Non-pigmented ciliary epithelial cell (primary cell): ENCODE measurements at regions not wholly inside any gene's neighbourhood (a gene's known extent, or its start where the extent isn't known, plus 50 kb on each side); places are given as distances from the start of the nearest gene placed in this dataset.
A peak's percentile ranks its signal among the peaks of the same experiment; 100 is the strongest.
"Not testable (repeated sequence)": the region's sequence is repeated elsewhere in the genome, so short reads cannot be mapped to it uniquely, and the experiment has no call there.

ENCODE experiments used
- DNase-seq: peaks from one replicate; pipeline ENCODE4 v3.0.0-alpha.2; 2010; ENCODE audit warnings: low read depth

DNA sequence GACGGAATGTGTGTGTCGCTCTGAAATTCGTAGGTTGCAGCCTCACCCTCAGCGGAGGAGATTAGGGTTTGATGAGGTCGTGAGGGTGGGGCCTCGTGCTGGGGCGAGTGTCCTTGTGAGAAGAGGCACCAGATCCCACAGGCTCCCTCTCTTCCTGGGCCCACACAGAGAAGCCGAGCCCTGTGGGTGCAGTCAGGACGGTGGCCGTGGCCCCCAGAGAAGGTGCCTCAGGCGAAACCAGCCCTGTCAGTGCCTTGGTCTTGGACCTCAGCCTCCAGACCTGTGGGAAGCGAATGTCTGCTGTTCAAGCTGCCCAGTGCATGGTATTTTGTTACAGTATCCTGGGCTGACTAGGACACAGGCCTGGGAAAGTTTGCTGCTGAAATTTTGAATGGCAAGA, 108.0 kb upstream of the ALKAL2 start:
- no peak for DNase-seq

DNA sequence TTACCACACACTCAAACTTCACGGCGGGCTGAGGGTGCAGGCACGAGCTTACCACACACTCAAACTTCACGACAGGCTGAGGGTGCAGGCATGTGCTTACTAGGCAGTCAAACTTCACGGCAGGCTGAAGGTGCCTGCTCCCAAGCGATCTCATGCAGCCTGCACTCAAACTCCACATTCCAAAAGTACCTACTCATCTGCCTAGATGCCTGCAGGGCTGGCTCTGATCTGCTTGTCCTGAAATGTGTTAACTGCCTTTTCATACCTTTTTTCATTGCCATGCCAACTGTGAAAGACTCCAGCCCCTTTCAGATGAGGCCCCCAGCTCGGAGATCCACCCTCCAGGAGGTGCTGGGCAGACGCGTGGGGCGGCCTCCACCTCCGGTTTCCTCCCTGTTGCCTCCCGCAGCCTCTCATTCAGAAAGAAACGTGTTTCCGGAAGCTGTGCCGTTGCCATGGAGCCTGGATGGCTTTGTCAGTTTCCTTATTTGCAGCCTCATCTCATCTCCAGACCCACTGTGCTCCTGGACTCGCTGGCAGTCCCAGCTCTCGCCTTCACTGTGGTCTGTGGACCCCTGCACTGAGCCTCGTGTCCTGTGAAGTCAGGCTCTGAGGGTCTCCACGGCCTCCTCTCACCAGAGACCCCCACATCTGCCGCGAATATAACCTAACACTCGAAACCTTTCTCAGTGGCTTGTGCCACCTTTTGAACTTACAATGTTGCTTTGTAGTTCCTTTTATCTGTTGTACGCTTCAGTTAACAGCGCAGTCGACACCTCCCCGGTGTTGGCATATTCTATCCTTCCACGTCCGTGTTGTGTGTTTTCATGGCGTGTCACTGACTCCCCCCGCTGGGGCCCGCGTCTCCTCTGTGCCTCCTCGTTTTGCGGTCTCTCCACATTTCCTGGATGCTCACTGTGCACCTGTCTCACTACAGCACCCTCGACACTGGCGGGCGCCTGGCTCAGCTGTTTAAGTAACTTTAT, 106.1 kb upstream of the ALKAL2 start:
- peak; percentile 24 for DNase-seq

DNA sequence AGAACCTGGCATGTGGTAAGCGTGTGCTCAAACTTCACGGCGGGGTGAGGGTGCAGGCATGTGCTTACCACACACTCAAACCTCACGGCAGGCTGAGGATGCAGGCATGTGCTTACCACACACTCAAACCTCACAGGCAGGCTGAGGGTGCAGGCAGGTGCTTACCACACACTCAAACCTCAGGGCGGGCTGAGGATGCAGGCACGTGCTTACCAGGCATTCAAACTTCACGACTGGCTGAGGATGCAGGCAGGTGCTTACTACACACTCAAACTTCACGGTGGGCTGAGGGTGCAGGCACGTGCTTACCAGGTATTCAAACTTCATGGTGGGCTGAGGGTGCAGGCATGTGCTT, 105.0 kb upstream of the ALKAL2 start:
- no peak for DNase-seq

DNA sequence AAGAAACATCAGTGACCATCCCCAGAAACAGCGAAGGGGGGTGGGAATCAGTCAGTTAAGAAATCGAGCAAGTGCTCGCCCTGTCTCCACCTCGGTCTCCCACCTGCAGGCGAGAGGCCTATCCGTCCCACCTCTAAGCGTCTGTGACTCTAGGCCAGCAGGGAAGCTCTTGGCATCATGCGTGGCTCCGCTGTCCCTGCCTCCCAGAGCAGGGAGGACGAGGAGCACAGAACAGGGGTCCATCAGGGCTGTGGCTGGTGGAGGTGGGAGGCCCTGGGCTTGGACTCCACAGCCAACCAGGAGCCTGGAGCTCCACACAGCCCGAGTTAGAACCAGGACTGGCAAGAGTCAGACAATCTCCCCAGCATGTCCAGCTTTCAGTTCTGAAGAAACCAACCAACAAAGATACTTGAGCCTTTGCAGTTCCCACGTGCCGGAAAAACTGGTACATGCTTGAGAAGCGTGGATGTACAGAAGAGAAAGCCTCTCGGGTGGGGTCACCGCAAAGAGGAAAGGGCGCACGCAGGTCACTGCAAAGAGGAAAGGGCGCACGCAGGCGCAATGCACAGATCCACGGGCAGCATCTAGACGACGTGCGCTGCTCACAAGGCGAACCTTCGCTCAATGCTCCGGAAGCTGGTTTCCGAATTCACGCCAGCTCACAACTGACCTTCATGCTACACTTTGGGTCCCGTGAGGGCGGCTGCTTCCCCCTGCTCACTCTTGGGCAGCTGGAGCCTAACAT, 104.5 kb upstream of the ALKAL2 start:
- DNase-seq: no peak

DNA sequence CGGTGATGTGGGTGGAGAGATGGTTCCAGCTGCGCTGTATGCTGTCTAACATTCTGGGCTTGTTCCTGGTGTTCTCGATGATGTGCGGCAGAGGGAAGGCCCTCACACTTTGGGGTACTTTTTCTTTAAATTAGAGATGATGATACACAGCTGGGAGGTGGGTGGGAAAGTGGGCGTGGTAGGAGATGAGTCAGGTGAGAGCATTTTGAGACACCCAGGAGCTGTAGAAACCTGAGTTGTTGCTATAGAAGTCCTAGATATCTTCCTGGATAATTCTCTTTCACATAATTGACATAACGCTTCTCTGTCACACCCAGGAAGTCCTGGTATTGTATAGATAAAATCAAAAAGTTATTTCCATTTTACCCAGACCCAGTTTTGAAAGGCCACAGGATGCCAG, 103.8 kb upstream of the ALKAL2 start:
- DNase-seq: no peak

DNA sequence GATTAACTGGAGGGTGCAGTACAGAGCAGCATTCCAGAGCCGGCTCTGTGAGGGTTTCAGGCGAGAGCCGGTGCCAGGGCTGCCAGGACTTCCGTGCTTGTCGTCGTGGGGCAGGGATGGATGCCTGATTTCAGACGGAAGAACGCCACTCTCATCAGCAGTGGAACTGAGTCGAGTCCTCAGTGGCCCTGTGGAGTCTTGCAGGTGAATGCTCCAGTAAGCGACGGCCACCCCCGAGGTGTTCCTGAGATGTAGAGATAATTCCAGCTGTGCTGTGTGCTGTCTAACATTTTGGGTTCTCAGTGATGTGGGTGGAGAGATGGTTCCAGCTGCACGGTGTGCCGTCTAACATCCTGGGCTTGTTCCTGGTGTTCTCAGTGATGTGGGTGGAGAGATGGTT, 103.1 kb upstream of the ALKAL2 start:
- no peak for DNase-seq

DNA sequence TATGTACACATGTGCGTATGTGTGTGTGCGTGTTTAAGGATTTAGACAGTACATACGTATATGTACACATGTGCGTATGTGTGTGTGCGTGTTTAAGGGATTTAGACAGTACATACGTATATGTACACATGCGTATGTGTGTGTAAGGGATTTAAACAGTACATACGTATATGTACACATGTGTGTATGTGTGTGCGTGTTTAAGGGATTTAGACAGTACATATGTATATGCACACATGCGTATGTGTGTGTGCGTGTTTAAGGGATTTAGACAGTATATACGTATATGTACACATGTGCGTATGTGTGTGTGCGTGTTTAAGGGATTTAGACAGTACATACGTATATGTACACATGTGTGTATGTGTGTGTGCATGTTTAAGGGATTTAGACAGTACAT, 102.1 kb upstream of the ALKAL2 start:
- DNase-seq: not testable (repeated sequence)

DNA sequence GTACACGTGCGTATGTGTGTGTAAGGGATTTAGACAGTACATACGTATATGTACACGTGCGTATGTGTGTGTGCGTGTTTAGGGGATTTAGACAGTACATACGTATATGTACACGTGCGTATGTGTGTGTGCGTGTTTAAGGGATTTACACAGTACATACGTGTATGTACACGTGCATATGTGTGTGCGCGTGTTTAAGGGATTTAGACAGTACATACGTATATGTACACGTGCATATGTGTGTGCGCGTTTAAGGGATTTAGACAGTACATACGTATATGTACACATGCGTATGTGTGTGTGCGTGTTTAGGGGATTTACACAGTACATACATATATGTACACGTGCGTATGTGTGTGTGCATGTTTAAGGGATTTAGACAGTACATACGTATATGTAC, 100.9 kb upstream of the ALKAL2 start:
- not testable (repeated sequence) for DNase-seq

DNA sequence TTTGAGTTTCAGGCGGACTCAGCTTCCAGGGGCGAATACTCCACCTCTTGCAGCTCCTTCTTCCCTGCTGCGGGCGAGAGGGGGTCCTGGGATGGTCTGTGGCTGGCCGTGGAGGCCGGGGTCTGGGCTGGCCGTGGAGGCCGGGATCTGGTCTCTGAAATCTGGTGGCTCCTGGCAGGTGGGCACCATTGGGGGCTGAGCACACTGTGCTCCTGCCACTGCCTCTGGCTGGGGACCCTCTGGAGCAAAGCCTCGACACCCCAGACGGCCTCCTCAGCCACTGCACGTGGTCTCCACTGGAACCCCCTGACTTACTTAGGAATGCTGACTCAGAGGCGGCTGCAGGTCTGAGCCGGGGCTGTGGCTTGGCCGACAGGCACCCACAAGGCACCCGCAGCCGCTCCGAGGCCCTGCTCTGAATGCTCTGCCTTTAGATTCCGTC, 100.1 kb upstream of the ALKAL2 start:
- DNase-seq: no peak

DNA sequence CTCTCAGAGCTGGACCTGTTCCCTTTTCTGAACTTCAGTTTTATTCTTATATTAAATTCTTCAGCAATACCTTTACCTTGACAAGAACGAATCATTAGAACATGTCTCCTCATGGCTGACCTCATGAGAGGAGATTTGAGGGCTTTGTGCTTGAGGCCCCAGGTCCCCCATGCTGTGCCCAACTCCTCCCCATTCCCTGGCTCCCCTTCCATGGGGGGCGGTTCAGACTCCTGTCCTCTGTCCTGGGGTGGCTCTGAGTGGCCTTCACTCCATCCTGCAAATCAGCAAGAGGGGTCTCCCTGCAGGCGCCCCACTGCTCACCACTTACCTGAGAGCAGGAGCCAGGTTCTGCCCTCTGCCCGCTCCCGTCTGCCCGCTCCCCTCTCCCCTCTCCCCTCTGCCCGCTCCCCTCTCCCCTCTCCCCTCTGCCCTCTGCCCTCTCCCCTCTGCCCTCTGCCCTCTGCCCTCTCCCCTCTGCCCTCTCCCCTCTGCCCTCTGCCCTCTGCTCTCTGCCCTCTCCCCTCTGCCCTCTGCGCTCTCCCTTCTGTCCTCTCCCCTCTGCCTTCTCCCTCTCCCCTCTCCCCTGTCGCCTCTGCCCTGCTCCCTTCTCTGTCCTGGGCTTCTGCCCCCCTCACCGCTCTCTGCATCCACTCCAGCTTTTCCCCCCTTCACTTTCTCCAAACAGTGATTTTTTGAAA, 98.7 kb upstream of the ALKAL2 start:
- no peak for DNase-seq

DNA sequence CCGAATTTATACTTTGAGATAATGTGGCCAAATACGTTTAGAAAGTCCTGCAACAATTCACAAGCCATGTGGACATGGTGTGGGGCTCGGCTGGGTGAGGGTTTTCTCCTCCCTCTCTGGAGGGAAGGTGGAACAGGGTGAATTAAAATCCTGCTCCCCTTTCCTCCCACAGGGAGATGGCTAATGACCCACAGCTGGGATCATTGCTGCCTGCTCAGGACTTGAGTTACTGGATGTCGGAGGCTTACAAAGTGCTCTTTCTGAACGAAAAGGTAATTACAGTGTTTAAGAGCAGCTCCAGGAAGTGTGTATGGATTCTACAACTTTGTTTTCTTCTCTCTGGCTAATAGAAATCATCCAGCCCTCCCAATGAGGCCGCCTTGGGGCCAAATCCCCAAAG, 97.9 kb upstream of the ALKAL2 start:
- no peak for DNase-seq

DNA sequence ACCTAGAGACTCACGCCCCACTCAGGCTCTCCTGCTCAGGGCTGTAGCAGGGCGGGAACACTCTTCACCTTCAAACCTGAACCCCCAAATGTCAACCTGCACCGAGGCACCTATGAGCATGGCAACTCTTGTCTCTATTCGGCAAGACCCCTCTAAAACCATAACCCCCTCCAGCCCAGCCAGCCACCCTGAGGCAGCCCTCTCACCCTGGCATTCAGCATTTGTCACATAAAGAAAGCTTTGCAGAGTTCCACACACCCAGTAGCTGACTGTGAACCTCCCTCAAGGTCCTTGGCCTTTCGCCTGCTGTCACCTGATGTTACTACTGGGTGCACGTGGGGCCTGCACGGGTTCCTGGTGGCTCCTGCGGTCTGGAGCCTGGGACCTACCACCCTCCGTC, 97.2 kb upstream of the ALKAL2 start:
- no peak for DNase-seq

DNA sequence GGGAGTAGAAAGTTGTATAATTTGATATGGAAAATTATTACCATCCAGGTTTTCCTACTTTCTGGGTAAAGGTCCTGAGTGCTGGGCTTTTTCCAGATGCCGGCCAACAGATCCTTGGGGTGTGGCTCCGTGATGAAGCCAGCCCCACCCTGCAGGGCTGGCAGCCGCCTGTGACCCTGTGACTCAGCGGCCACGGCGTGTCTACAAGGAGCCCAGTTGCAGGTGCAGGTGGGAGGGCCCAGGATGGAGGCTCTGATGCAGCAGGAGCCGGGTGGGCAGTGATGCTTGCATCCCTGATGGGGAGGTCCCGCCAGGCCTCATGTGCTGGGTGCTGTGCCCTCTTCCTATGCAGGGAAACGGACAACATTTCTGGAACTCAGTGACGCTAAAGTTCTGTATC, 96.0 kb upstream of the ALKAL2 start:
- no peak for DNase-seq

DNA sequence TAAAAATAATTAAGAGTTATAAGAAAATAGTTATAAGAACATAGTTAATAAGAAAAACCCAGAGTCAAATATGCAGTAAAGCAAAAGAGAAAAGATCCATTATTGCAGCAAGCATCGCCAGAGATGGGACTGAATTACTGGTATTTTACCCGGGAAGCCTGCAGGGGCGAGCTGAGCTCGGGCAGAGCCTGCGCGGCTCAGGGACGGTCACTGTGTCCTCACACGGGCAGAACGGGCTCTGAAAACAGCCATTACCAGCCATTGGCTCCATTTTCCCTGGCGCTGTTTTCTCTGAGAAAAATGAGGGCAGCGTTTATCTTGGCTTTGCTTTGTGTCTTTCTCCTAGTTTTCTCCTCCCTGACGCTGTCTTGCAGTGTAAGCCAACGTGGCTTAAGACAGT, 95.3 kb upstream of the ALKAL2 start:
- no peak for DNase-seq

DNA sequence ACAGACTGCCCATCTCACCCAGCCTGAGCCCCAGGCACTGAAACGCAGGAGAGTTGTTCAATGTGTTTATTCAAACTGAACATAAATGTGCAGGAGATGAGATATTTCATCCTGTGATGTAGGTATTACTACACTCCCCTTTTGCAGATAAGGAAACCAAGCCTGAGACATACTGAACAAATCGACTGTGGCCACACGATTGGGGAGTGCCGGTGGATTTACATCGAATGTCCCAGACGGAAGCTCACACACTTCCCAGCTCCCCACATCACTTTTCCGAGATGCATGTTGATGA, 94.8 kb upstream of the ALKAL2 start:
- no peak for DNase-seq

DNA sequence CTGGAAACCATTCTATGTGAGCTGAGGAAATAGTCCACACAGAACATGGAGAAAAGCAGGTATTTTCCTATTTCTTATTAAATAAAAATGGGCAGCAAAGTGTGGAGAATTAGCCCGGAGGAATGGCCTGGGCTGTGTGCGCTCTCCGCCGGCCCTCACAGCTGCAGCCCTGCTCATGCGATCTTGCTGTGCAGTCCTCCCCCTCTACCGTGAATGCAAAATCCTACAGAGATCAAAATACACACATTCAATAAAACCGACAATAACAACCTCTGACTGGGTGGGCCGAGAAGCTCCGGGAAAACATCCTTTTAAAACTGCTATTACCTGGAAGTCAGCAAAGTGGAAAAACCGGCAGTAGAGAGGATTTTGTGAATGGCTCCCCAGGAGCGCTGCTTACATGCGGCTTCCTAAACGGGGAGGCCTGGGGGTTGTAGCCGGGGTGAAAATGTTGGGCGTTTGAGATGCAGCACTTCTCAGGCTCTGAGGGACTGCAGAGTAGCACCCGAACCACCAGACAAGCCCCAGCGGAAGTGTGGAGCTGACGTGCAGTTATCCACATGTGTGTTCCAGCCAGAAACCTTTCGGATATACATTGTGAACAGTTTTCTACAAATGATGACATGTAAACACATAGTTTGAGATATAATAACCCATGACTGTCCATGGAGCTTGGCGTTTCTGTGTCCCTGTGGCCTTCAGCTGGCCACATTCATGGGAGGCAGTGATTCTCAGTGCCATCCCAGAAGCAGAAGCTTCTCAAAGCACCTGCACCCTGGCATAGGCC, 94.2 kb upstream of the ALKAL2 start:
- no peak for DNase-seq

DNA sequence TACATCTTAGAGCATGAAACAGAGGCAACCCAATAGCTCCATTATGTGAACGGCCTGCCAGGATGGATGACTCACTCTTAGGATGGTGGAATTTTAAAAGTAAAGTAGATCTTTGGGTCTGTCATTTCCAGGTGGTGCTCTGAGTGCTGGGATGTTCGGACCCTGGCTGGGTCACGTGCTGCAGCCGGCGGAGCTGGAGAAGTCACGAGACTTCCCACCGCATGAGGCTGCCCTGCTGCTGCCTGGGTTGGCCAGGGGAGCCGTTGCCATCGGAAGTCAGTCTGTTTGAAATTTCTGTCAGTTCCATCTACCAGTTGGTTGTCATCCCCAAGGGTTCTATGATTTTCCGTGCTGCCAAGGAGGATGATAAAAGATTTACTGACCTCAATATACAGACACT, 93.3 kb upstream of the ALKAL2 start:
- no peak for DNase-seq

DNA sequence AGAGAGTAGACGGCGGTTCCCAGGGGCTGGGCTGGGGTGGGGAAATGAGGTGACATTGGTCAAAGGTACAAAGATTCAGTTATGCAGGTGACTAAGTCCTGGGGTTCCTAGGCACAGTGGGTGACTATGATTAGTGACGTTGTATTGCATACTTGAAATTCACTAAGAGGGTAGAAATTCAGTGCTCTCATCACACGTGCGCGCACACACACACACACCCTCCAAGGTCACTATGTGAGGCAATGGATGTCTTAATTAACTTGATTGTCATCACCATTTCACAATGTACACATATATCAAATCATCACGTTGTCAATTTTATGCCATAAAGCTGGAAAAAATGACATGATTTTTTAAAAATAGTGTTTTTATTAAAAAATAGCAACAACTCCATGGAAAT, 92.9 kb upstream of the ALKAL2 start:
- DNase-seq: no peak

DNA sequence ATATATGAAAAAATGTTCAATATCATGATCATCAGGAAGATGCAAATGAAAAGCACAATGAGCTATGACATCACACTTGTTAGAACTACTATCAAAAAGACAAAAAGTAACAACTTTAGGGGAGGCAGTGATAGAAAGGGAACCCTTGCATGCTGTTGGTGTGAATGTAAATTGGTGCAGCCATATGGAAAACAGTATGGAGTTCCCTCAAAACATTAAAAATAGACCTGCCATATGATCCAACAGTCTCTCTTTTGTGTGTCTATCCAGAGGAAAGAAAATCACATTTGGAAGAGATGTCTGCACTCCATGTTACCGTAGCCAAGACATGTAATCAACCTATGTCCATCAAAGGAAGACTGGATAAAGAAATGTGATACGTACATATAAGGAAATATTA, 92.3 kb upstream of the ALKAL2 start:
- DNase-seq: no peak

DNA sequence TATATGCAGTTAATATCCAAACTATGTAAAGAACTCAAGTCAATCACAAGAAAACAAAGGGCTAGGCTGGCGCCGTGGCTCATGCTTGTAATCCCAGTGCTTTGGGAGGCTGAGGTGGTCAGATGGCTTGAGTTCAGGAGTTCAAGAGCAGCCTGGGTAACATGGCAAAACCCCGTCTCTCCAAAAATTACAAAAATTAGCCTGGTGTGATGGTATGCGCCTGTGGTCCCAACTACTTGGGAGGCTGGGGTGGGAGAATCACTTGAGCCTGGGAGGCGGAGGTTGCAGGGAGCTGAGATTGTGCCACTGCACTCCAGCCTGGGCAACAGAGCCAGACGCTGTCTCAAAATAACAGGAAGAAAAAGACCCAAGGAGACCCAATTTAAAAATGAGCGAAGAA, 91.9 kb upstream of the ALKAL2 start:
- no peak for DNase-seq

DNA sequence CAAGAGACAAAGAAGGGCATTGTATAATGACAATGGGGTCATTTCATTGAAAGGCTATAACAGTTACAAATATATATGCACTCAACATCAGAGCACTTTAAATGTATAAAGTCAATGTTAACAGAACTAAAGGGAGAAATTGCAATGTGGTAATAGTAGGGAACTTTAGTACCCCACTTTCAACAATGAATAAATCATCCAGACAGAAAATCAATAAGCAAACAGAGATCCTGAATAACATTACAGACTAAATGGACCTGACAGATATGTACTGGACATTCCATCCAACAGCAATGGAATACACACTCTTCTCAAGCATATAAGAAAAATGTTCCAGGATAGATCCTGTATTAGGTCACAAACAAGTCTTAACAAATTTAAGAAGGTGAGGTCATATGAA, 90.5 kb upstream of the ALKAL2 start:
- no peak for DNase-seq

DNA sequence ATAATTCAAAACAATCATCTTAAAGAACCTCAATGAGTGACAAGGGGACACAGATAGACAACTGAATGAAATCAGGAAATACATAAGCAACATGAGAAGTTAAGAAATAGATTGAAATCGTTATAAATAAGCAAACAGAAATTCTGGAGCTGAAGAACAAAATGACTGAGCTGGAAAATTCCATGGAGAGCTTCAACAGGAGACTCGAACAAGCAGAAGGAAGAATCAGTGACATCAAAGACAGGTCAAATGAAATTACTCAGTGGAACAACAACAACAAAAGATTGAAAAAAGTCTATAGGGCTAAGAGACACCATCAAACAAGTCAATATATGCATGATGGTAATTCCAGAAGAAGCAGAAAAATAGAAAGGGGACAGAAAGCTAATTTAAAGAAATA, 89.5 kb upstream of the ALKAL2 start:
- no peak for DNase-seq
